Progenitor cell of endocrine pancreas (in vitro differentiated cells): ENCODE measurements at regions not wholly inside any gene's neighbourhood (a gene's known extent, or its start where the extent isn't known, plus 50 kb on each side); places are given as distances from the start of the nearest gene placed in this dataset.

Experiments
- DNase-seq: peaks from one replicate; pipeline ENCODE4 v3.0.0; 2021; ENCODE audit warnings: low spot score; ENCODE audit not compliant: unreplicated experiment
- H3K27ac Mint-ChIP-seq: 2 replicates; pipeline ENCODE4 v1.8.0; 2021; ENCODE audit warnings: mild to moderate bottlenecking, moderate library complexity, mixed read lengths
- H3K27me3 Mint-ChIP-seq: 2 replicates; pipeline ENCODE4 v1.8.0; 2021; ENCODE audit warnings: mixed read lengths
- H3K36me3 Mint-ChIP-seq: 2 replicates; pipeline ENCODE4 v1.8.0; 2022; ENCODE audit warnings: mixed read lengths; ENCODE audit not compliant: insufficient read depth
- H3K4me1 Mint-ChIP-seq: 2 replicates; pipeline ENCODE4 v1.8.0; 2021; ENCODE audit warnings: low read depth, mixed read lengths
- H3K4me3 Mint-ChIP-seq: 2 replicates; pipeline ENCODE4 v1.8.0; 2021; ENCODE audit warnings: low read depth, mild to moderate bottlenecking, moderate library complexity, mixed read lengths
- H3K9me3 Mint-ChIP-seq: 2 replicates; pipeline ENCODE4 v1.8.0; 2021; ENCODE audit warnings: low read depth, mixed read lengths
- CTCF ChIP-seq: fragments of 200-600 bp; sonication (generic); IDR thresholded peaks from one replicate; pipeline ENCODE4 v1.5.0; 2021; ENCODE audit warnings: antibody characterized with exemption, mild to moderate bottlenecking; ENCODE audit not compliant: unreplicated experiment

GRCh38 chr3:25040748-25041147, 387.3 kb upstream of the RARB start:
- H3K4me1 Mint-ChIP-seq: peaks cover 28% of the 10 kb centered on the region
- TF ChIP-seq CTCF: no peak
- no peak for DNase-seq

GRCh38 chr3:25041871-25042584, 386.0 kb upstream of the RARB start:
- peaks cover 3% of the 10 kb centered on the region for H3K9me3 Mint-ChIP-seq
- H3K4me3 Mint-ChIP-seq: no peak overlapping the region
- no peaks in the 10 kb centered on the region for H3K36me3 Mint-ChIP-seq
- TF ChIP-seq CTCF: no peak
- no peak overlapping the region for H3K27ac Mint-ChIP-seq
- DNase-seq: no peak
- H3K27me3 Mint-ChIP-seq: no peaks in the 10 kb centered on the region
- peaks cover 31% of the 10 kb centered on the region for H3K4me1 Mint-ChIP-seq

More at GRCh38 chr3:25040748-25041147, 387.3 kb upstream of the RARB start:
- Mint-ChIP-seq H3K27me3 (no peaks in the 10 kb centered on the region), H3K9me3 (peaks cover 3% of the 10 kb centered on the region), H3K27ac (no peak overlapping the region), H3K4me3 (no peak overlapping the region), H3K36me3 (no peaks in the 10 kb centered on the region)

GRCh38 chr3:25043177-25043576, 384.9 kb upstream of the RARB start:
- Mint-ChIP-seq H3K27me3 (no peaks in the 10 kb centered on the region), H3K36me3 (peaks cover 1% of the 10 kb centered on the region), H3K27ac (no peak overlapping the region), H3K4me3 (no peak overlapping the region), H3K9me3 (peaks cover 8% of the 10 kb centered on the region), H3K4me1 (peaks cover 25% of the 10 kb centered on the region)
- no peak for TF ChIP-seq CTCF
- no peak for DNase-seq

- peaks cover 1% of the 10 kb centered on the region for H3K36me3 Mint-ChIP-seq
- H3K4me3 Mint-ChIP-seq: no peak overlapping the region
- no peak for DNase-seq
- TF ChIP-seq CTCF: no peak
- no peak overlapping the region for H3K27ac Mint-ChIP-seq
- H3K4me1 Mint-ChIP-seq: peaks cover 21% of the 10 kb centered on the region
- H3K9me3 Mint-ChIP-seq: peaks cover 9% of the 10 kb centered on the region
- no peaks in the 10 kb centered on the region for H3K27me3 Mint-ChIP-seq
Observed at GRCh38 chr3:25043749-25044148, 384.3 kb upstream of the RARB start.

- Mint-ChIP-seq H3K4me3 (no peak overlapping the region), H3K27me3 (no peaks in the 10 kb centered on the region), H3K9me3 (peaks cover 5% of the 10 kb centered on the region), H3K27ac (peak overlapping the region; percentile 59), H3K4me1 (peaks cover 12% of the 10 kb centered on the region), H3K36me3 (peaks cover 1% of the 10 kb centered on the region)
- no peak for TF ChIP-seq CTCF
- no peak for DNase-seq
Observed at GRCh38 chr3:25044762-25045710, 383.0 kb upstream of the RARB start.
